GM11168 (cell line): ENCODE measurements at regions not wholly inside any gene's neighbourhood (a gene's known extent, or its start where the extent isn't known, plus 50 kb on each side); places are given as distances from the start of the nearest gene placed in this dataset.

Source experiments
- in situ Hi-C: fragments of 300-500 bp; cut with MboI; formaldehyde crosslinking; loops from one replicate; pipeline ENCODE4 v1.12.0; 2022; ENCODE audit warnings: low sequenced_read_pairs; ENCODE audit not compliant: unreplicated experiment

- in situ Hi-C loops = no loop called here
Measured at GRCh38 chr18:2172881-2173280, 398.4 kb downstream of the METTL4 start.

DNA sequence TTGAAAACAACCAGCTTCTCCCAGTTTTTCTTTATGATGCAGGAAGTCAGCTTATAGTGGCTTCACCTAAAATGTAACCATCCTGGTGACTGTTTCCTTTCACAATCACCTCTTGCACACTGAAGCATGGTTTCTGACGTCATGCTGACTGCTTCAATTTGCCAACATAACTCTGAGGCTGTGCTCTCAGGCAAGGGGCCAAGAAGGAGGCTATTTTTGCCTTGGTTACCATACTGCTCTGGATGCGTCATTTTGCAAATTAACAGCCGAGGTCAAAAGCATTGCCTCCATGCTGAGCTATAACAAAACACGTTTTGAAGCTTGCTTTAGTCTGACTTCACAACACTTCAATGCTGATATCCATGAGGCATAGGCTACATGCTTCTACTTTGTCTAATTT lies 397.8 kb downstream of the METTL4 start:
- in situ Hi-C loops = no loop called here

- in situ Hi-C loops = no loop called here
Measured at GRCh38 chr18:2178036-2178435, 393.3 kb downstream of the METTL4 start.

DNA sequence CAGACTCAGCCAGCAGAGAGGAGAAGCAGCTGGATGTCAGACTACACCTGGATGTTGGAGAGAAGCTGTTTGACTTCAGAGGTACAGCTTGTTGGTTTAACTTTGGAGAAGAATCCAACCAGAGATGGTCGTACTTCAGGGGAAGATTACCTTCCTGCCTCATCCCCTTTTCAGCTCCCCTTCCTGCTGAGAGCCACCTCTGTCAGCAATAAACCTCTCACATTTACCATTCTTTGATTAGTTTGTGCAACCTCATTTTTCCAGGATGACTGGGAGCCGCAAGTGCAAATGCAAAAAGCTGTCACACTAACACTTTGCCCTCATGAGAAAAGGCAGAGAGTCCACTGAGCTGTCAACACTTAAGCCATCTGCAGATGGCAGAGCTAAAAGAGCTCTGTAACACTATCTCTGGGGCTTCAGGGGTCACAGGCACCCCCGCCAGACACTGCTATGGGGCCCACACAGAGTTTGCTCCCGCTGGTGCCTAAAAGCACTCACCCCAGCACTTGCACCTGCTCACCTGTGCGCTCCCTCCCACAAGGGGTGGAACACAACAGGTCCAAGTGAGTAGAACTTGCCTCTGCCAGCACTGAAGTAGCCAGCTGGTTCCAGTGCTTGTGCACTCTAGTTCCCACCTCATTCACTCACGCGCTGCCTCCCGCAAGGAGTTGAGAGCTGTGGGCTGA lies 391.7 kb downstream of the METTL4 start:
- in situ Hi-C loops = no loop called here

- in situ Hi-C loops = no loop called here
Measured at GRCh38 chr18:2180586-2180985, 390.7 kb downstream of the METTL4 start.

GRCh38 chr18:2183432-2183831 lies 387.9 kb downstream of the METTL4 start:
- in situ Hi-C loops = no loop called here

DNA sequence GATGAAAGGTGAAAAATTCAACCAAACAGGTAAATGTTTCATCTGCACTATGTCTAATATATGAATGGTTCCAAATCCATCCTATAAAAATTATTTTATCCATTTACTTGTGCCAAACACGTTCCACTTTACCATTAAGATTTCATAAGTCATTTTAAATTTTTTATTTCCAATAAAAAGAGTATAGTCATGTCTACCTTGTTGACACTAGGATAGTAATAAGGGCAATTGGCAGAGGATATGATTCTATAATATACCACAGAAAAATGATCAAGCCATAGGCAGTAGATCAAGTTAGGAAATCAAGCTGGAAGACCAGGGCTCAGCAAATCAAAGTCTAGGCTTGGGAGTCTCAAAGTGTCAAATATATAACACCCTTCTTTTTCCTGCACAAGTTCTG lies 384.3 kb downstream of the METTL4 start:
- in situ Hi-C loops = no loop called here

DNA sequence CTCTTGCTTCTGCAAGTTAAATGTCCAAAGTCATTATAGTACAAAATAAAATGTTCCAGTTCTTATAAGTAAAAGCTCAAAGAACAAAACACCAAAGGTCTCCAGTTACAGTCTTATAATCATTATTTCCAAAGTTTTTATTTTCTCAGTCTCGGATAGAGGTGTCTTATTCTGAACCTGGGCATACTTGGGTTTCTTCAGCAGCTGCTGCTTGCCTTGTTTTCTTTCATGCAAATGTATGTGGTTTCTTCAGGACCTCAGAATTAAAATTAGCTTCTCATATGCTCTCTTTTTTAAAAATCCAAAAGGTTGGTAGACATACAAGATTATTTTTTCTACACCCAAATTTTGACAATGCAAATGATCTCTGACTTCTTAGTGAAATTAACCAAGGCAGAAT lies 383.0 kb downstream of the METTL4 start:
- in situ Hi-C loops = no loop called here

GRCh38 chr18:2191180-2191790 lies 380.0 kb downstream of the METTL4 start:
- in situ Hi-C loops = no loop called here

DNA sequence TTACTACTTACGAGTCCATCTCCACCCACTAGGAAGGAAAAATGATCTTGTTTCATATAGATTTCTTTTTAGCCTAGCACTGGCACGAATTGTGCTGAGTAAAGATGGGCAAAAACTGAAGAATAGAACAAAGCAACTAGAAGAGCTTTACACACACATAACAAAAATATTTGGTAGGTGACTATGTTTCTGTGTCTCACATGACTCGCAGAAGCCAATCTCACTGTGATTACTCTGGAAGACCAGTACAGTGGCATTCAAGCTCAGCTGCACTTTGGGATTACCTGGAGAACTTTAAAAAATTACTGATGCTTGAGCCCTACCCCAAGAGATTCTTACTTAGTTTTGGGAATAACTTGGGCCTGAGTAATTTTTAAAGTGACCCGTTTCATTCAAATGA lies 378.7 kb downstream of the METTL4 start:
- in situ Hi-C loops = no loop called here

DNA sequence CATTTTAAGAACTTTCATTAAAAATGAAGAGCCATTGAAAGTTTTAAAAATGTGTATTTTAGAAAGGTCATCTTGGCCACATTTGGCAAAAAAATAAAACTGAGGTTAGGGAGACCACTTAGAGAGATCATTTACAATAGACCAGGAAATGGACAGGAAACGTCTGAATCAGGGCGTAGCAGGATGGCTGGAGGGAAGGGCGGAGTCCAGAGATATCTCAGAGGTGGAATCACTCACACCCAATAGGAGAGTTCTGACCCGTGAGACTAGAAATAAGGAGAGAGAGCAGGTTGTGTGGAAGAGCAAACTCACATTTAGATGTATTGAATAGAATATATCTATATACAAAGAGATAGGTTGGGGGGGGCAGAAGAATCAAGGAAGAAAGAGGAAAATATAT lies 373.4 kb downstream of the METTL4 start:
- in situ Hi-C loops = no loop called here

DNA sequence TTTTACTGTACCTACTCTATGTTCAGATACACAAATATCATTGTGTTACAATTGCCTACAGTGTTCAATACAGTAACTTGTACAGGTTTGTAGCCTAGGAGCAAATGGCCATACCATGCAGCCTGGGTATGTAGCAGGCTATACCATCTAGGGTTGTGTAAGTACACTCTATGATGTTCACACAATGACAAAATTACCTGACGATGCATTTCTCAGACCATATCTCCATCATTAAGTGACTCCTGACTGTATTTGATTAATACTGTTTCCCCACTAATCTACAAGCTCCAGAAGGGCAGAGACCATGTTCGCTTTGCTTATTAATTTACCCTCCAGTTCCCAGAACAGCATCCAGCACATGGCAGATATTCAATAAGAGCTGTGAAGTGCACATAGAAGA lies 372.2 kb downstream of the METTL4 start:
- in situ Hi-C loops = no loop called here

GRCh38 chr18:2201036-2201600 lies 370.2 kb downstream of the METTL4 start:
- in situ Hi-C loops = no loop called here

- in situ Hi-C loops = no loop called here
Measured at GRCh38 chr18:2204736-2205135, 366.6 kb downstream of the METTL4 start.

GRCh38 chr18:2207294-2207693 lies 364.0 kb downstream of the METTL4 start:
- in situ Hi-C loops = no loop called here

DNA sequence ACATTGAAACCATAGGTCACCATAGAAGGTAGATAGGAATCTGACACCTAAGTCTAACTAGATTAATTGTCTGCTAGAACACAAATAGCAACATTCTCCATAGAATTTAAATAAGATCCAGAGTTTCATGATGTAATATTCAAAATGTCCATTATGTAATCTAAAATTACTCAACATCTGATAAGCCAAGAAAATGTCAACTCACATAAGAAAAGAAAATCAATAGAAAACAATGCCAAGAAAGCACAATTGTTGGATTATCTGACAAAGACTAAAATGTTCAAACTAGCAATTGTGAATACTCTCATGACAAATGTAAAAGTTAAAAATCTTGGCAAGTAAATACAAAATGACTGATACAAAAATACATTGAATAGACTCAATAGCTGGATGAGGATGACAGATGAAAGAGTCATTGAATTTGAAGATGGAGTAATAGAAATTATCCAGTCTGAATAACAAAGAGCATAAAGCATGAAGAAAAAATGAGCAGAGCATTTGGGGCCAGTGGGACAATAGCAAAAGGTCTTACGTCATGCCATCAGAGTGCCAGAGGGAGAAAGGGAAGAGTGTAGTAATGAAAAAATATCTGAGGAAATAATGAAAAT lies 358.6 kb downstream of the METTL4 start:
- in situ Hi-C loops = no loop called here

GRCh38 chr18:2213905-2214304 lies 357.4 kb downstream of the METTL4 start:
- in situ Hi-C loops = no loop called here

- in situ Hi-C loops = no loop called here
Measured at GRCh38 chr18:2217356-2217755, 353.9 kb downstream of the METTL4 start.

DNA sequence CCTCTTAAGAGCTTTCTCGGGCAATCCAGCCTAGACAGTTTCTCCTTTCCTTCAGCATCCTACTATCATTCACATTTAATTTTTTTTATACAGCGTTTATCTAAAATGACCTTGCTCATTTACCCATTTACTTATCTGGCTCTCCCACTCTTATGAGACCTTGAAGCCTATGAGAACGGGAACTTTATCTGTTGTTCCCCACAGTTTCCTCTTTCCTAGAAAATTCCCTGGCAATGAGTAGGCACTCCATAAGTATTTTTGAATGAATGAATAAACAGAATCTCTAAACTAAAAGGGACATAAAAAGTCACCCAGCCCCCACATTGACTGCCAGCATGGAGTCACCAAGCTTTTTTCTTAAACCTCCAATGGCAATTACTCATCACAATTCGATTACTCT lies 353.2 kb downstream of the METTL4 start:
- in situ Hi-C loops = no loop called here

- in situ Hi-C loops = no loop called here
Measured at GRCh38 chr18:2219706-2220105, 351.6 kb downstream of the METTL4 start.
